NK-92 treated with Interleukin-12 subunit alpha and Interleukin-12 subunit beta, amount 100 ng/mL, for 24 hours (cell line): ENCODE measurements at regions not wholly inside any gene's neighbourhood (a gene's known extent, or its start where the extent isn't known, plus 50 kb on each side); places are given as distances from the start of the nearest gene placed in this dataset.

Experiments used
- DNase-seq: peaks from one replicate; lab custom pipeline; 2025; lab: John Stamatoyannopoulos, UW

DNA sequence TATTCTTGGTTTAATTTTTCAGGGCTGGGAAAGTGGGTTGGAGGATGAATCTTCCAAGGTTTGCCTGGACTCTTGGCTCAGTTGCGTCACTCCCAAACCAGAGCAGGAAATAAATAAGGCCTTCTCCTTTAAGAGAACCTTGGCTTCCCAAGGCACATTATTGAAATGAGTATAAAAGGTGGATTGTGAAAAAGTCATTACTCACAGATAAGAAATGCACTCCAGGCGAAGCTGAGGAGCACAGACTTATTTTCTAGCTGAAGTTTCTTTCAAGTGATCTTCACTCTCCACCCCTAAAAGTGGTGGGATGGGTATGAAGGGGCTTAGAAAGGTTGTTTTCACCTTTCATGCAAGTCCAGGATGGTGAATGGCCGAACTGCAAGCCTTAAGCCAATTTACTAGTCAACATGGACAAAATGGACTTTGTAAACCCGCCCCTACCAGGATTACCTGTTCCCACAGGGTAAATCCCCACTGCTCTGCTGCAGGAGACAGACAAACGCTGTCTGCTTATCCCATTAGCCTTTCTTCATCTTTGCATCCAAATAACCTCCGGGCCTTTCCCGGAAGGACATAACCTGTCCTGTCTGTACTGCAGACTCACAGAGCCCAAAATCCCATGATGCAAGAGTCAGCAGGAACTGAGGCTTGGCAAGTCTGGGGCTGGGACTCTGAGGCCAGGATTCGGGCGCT, 207.6 kb downstream of the BCL11B start:
- DNase-seq, result no peak

DNA sequence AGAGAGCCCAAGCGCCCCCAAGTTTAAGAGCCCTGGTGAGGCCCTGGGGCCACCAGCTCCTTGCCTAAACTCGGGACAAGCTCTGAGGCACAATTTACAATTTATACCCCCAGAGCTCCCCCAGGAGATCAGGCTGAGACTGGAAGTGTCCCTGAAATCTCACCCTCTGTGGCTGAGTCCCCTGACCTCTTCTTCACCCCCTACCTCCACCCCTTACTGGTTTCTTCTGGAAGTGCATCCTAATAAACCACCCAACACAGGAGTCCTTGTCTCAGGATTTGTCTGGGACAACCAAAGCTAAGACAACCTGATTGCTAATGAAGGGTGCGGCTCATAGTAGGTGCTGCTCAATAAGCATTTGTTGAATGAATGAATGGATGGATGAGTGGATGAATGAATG, 206.4 kb downstream of the BCL11B start:
- no peak for DNase-seq

DNA sequence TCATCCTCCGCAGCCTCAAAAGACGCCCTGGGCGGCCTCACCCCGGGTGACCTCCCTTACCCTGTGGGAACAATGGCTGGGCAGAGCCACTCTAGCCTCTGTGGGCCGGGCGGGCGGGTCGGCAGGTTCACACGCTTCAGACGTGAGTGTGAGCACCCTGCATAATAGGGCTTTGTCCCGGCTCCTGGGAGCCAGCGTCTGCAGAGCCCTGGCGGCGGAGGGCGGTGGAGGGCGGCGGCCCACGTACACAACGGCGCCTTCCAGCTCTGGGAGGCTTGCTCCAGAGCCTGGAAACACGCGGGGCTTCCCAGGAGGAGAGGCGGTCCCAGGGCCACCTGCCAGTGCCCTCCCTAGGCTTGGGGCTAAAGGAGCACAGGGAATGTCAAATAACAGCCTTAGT, 205.6 kb downstream of the BCL11B start:
- DNase-seq, result no peak

DNA sequence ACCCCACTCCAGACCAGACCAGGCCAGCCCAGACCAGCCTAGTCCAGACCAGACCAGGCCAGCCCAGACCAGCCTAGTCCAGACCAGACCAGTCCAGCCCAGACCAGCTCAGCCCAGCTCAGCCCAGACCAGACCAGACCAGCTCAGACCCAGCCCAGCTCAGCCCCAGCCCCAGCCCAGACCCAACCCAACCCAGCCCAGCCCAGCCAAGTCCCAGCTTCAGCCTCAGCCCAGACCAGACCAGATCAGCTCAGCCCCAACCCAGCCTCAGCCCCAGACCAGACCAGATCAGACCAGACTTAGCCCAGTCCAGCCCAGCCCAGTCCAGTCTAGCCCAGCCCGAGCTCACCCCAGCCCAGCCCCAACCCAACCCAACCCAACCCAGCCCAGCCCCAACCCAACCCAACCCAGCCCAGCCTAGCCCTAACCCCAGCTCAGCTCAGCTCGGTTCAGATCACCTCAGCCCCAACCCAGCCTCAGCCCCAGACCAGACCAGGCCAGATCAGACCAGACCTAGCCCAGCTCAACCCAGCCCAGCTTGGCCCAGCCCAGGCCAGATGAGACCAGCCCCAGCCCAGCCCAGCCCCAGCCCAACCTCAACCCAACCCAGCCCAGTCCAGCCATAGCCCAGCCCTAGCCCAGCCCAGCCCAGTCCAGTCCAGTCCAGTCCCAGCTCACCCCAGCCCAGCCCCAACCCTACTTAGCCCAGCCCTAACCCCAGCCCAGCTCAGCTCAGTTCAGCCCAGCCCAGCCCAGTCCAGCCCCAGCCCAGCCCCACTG, 204.7 kb downstream of the BCL11B start:
- no peak for DNase-seq

DNA sequence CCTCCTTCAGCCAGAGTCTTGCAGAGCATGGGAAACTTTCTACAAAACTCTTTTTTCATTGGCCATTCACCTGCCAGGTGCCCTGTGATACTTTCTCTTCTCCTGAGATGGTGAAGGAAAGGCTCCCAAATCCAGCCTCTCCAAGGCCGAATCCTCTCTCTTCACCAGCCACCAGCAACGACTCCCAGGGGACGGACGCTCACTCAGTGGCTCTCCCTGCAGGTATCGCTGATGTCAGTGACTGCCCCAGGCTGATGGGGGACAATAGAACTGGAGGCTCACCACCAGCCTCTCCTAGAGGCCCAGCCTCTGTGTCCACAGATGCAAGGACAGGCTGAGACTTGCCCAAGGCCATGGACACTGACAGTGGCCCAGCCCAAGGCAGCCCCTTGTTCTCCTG, 204.1 kb downstream of the BCL11B start:
- no peak for DNase-seq

DNA sequence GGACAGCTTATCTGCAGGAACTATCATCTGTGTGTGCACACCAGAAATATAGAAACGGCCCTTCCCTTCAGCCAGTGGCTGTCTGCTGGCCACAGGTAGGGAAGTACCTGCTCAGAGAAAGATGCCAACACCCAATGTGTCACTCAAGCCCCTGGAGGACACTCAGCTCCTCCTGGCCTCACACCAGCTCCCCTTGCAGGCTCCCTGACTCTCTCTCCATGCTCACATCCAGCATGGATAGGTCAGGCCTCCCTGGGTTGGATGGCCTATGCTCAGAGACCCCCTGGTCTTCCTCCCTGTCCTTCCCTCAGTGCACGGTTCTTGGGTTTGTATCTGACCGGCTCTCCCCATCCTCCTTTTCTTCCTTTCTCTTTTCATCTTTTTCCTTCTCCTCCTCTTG, 202.1 kb downstream of the BCL11B start:
- DNase-seq, result no peak

DNA sequence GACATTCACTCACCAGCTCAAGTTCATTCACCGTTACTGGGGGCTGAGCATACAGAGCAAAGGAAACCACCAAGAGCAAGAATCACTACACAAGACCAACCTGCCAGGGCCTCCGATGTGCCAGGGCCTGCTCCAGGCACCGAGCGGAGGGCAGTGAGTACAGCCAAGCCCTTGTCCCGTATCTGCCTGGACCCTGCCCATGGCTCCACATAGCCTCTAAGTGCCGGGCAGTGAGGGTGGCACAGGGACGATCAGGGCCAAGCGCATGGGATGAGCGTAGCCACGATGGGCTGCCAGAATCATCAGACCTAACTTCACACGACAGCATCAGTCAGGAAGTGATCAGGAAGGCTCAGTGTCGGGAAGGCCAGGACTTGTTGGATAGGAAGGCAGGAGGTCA, 199.6 kb downstream of the BCL11B start:
- DNase-seq, result no peak

DNA sequence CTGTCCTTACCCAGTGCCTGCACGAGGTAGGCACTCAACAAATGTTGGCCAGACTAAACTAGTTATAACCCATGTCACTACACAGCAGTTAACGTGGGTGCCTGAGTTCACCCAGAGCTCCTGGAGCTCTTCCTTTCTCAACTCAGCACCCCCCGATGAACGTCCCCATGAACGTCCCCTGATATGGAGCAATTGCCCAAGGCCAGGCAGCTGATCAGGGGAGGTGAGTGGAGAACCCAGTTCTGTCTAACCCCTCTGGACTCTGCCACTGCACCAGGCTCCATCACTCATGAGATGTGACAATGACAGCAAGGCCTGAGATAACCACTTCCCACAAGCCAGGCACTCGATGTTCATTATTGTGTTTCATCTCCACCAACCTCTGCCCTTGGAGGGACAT, 199.0 kb downstream of the BCL11B start:
- DNase-seq, result no peak

DNA sequence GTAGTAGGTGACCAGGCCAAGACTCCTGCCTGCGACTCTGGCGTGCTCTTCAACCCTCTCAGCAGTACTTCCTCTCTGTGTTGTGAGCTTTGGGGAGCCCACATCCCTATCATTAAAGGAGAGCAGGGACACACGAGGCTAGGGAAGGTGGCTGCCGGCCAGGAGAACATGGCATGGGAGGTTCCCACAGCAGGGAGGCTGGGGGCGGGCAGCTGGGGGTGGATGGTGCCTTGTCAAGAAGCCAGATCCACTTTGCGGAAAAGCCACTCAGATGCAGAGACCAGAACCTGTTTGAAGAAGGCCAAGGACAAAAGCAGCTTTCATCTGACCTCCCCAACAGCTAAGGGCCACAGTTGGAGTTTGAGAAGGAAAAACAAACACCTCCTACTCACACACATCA, 198.6 kb downstream of the BCL11B start:
- no peak for DNase-seq

DNA sequence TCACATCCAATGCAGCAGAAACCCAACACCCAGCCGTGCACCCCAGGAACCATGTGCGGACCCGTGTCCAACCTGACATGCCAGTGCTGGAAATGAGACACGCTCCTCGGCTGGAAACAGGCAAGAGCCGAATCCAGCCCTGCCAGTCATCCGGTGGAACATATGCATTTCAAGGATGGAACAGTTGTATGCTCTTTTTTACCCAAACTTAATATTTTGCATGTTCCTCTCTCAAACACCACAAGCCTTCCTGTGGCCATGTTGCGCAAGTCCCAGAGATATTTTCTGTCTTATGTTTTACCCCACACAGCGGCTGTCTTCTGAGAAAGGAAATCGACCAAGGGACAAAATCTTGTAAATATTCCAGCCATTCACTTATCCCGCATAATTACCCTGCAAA, 196.9 kb downstream of the BCL11B start:
- peak; percentile 34 for DNase-seq

DNA sequence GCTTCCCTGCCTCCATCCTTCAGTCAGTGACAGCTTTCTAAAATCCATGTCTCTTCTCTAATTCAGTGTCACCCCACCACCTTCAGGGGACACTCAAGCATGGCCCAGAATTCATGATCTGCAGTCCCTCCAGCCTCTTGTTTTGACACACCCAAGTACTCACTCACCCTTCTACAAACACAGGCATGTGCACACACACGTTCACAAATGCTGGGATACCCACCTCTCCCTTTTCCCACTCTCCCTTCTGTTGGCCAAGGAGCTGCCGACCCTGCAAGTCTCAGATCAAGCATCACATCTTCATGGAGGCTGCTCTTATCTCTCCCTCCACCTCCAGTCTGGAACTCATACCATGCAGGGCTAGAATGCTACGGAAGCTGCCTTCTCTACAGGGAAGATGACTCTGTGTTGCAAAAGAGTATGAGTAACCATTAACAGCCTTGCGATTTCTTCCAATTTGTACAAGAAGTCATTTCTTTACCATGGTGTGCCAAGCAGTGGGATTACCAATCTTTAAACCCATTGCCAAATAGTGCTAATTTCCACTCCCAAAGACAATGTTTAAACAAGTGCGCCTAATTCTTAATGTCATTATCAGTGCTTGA, 196.1 kb downstream of the BCL11B start:
- no peak for DNase-seq

DNA sequence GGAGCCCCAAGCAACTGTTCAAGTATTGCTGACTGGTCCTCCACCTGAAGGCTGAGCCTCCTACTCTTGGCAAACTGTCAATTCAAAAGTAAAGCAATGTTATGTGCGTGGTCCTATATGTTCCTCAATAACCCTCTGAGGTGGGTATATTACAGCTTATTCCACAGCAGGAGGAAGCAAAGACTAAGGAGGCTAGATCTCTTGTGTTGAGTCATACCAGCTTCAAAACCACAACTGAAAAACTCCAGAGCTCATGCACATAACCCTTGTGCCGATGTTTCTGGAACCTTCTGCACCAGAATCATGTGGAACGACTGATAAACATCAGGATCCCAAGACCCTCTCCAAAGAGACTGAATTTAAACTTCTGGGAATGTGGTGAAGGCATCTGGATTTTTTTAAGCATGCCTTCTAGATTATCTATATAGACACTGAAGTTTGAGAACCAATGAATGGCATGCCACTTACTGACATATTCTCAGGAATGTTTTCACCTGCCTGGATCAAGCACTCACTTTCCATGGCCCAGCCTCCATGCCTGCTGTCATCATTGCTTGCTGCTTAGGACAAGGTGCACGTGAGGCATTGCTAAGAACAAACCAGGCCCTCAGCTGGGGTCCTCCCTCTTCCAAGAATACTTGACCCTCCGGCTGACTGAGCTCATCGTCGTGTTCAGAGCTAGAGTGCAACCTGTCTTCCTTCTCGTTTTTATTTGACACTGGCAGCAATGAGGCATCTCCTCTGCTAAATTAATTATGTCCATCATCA, 194.7 kb downstream of the BCL11B start:
- no peak for DNase-seq

DNA sequence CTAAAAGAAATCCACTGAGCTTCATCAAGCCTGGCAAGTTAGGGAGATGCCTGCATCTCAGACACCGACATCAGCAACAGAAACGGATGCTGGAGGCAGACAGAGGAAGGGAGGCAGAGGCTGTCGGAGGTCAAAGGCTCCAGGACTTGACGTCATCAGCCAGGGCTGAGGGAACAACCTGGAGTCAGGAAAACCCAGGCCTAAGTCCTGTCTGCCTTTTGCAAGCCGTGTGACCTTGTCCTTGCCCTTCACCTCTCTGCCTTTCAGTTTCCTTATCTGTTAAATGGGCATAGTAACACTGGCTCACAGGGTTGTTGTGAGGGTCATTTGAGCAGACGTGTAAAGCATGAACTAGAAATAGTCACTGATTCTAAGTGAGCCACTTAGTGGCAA, 194.2 kb downstream of the BCL11B start:
- no peak for DNase-seq

DNA sequence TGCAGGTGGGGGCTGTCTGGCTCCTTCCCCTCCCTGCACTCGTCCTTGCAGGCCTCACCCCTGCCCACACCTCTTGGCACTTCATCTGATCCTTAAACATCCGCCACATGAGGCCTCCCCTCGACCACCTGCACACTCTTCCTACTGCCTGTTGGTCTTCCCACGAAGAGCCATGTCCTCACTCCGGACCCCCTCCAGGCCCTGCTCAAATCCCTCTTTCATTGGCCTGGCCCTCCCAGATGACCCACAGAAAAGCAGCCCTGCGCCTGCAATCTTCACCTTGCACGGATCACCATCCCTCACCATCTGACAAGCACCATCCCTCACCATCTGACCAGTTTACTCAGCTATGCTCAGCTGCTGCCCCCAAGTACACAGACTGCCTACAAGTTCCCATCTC, 193.6 kb downstream of the BCL11B start:
- DNase-seq, result no peak

DNA sequence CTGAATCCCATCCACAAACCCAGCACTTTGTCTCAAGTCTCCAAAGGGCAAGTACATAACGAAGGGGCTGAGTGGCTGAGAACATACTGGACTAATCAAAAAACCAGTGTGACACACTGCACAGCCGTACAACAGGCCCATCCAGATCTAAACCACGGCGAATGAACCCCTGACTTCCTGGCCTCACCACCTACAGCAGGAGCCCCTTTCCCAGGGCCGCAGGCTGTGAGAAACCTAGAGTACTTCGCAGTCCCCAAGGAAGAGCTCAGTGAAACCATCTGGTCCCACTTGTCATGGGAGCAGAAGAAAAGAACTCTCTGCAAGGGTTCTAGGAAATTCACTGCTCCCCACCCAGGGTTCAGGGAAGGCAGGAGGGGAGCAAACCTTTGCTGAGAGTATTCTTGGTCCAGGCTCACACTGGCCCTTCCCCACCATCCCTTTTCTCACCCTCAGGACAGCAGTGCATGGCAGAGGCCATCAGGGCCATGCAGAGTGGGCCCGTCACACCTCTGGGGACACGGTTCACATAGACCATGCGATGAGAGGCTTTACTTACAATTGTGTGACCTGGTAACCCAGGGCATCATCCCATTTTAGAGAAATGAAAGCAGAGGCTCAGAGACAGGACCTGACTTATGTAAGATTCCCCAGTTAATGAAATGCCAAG, 192.8 kb downstream of the BCL11B start:
- DNase-seq, result no peak

DNA sequence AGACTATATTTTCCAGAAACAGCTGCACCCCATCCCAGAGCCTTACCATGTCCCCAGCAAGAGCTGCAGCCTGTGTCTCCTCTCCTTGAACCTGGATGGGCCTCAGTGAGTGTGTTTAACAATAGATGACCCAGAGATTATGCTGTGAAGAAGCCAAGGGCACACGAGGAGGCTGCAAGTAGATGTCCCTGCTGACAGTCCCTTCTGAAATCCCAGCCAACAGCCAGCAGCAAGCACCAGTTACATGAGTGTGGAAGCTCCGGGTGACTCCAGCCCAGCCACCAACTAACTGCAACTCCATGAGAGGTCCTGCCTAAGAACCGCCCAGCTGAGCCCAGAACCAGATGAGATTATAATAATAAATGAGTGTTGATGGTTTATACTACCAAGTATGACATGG, 191.7 kb downstream of the BCL11B start:
- DNase-seq, result no peak

DNA sequence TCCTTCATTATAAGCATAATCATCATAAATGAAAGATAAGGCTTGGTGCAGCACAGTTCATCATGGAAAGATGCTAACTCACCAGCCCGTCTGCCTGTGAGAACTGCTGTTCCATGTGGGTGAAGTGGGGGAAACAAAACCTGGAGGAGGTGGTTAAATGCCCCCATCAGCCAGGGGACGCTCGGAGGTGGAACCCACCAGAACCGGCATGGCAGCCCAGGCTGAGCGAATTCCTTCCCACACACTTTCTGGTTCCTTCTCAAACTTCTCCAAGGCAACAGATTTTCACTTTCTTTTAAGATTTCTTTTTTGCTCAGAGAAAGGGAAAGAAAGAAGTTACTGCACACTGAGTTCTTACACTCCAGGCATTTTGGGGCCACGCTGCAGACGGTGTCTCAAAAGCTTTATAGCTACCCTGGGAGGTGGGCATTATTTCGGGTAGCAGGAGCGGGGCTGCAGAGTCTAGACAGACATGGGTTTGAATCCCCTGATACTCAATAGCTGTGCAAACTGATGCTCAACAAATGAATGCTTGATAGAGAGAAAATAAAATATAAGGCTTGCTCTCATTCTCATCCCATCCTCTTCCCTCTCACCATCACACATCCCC, 190.7 kb downstream of the BCL11B start:
- no peak for DNase-seq

DNA sequence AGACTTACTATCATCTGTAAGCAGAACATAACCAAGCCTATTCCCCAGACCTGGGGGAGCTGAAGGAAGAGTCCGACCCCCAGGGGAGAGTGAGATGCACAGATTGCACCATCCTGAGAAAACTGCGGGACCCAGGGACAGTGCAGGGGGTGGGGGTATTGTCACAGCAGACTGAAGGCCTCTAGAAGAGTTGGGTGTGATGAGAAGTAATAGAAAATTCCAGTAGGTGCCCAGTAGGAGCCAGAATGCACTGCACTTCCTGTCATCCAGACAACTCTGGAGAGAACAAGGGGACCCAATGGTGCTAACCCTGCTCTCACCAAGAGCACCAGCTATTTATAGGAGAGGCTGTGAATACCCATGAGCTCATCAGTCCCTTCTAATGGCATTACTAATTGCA, 190.1 kb downstream of the BCL11B start:
- DNase-seq, result no peak

DNA sequence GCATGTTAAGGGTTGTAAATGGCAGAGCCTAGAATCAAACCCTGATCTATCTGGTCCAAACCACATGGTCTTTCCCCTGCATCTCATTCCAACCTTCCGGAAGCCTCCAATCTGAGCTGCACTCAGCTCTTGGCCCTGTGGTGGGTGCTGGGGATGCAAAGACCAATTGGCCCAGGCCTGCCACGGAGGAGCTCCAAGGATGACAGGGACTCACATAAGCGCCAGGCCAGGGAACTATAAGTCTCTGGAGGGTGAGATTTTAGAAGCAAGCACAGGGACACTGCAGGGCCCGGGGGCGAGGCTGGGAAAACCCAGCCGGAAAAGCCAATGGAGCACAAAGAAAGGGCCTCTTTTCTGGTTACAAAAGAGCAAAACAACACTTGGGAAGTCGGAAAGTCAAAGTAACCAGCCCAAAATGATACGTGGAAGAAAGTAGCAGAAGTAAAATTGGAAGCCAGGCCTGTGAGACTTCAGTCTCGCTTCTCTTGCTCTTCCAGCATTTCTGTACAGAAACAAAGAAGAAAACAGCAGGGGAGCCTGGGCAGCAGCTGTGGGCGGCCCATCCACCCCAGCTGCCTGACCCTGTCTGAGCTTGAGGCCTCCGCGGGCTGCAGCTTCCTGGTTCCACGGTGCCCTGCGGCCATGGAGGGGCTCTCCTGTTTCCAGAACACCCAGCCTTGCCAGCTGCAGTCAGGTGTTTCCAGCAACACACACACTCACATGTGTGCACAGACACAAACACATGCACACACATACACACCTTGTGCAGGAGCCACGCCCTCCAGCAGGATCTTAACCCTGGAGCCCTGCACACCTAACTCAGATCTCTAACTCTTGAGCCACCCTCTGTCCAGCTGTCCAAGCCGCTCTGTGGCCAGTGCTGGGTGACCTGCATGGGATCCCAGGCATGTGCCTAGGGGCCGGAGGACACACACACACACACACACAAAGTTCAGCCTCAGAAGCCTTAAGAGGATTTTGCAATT, 178.2 kb downstream of the BCL11B start:
- no peak for DNase-seq

DNA sequence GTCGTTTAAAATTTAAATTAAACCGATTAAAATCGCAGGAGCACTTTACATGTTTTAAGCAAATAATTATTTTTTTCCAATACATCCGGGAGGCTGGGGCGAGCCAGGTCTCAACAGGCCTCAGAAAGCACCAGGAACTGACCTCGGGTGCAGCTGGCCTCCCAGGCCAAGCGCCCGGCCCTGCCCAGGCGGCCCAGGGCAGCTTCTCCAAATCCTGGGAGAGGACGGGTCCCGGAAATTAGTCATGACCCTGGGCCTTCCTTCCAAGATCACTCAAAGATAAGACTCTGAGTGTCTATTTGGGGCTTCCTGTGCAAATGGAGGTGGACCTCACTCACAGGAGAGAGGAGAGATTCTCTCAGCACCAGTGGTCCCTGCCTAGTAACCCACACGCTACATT, 177.1 kb downstream of the BCL11B start:
- DNase-seq, result no peak
